GM12878 (cell line): ENCODE measurements at regions not wholly inside any gene's neighbourhood (a gene's known extent, or its start where the extent isn't known, plus 50 kb on each side); places are given as distances from the start of the nearest gene placed in this dataset.

Experiments
- ATAC-seq: fragments of 200-7000 bp; cut with Tn5 transposase; 3 replicates; pipeline ENCODE4 v1.9.1; 2020; ENCODE audit warnings: mild to moderate bottlenecking, moderate library complexity
- BruUV-seq: library from RNA; stranded (reverse); fragments of 400-500 nt; replicated peaks from 2 replicates; lab custom pipeline; 2021; lab: Mats Ljungman, UMichigan
- CTCF ChIA-PET: fragments of 300-600 bp; sonication (Branson Sonifier 250); formaldehyde crosslinking; extraction: SDS; loops from one replicate; lab custom pipeline; 2021; ENCODE audit warnings: inconsistent platforms; lab: Yijun Ruan, JAX
- POLR2A ChIA-PET: fragments of 350-600 bp; formaldehyde crosslinking; extraction: SDS; loops from one replicate; lab custom pipeline; 2021; ENCODE audit warnings: inconsistent platforms; lab: Charles Lee
- RAD21 ChIA-PET: fragments of 300-600 bp; sonication (Branson Sonifier 250); formaldehyde crosslinking; loops from one replicate; lab custom pipeline; 2023; ENCODE audit warnings: antibody characterized with exemption; ENCODE audit not compliant: unreplicated experiment; lab: Charles Lee
- SMC1A ChIA-PET: fragments of 300-600 bp; sonication (Branson Sonifier 250); formaldehyde crosslinking; loops from one replicate; lab custom pipeline; 2023; ENCODE audit not compliant: unreplicated experiment, uncharacterized antibody; lab: Charles Lee
- DNase-seq: peaks from one replicate; pipeline ENCODE4 v3.0.0-alpha.2; 2011; ENCODE audit warnings: low read depth, low spot score
- FAIRE-seq: peaks from 3 replicates; lab custom pipeline; 2011; peaks lifted over from hg19 to GRCh38; lab: Jason Lieb, UNC
- H2AFZ ChIP-seq: 2 replicates; pipeline ENCODE4 v1.6.0; 2011; ENCODE audit warnings: low read depth, low read length, control low read depth; ENCODE audit not compliant: control insufficient read depth
- H3K27ac ChIP-seq: 2 replicates; pipeline ENCODE4 v1.5.1; 2011; ENCODE audit warnings: control low read depth; ENCODE audit not compliant: control insufficient read depth, insufficient read depth
- H3K27me3 ChIP-seq, 2 experiments: replicated peaks in 1 of 2; 2 replicates each; pipeline versions ENCODE4 v1.6.0 to v1.6.1; 2011; ENCODE audit warnings: low read length in 1 of 2; ENCODE audit not compliant: control insufficient read depth in 2 of 2, insufficient read depth in 2 of 2
- H3K36me3 ChIP-seq, 2 experiments: 2 replicates each; pipeline ENCODE4 v1.5.1; 2011; ENCODE audit warnings: low read length in 1 of 2; ENCODE audit not compliant: control insufficient read depth in 2 of 2, insufficient read depth in 2 of 2
- H3K4me1 ChIP-seq: 2 replicates; pipeline ENCODE4 v1.6.1; 2011; ENCODE audit warnings: mild to moderate bottlenecking, low read length, moderate library complexity, mixed read lengths; ENCODE audit not compliant: control insufficient read depth, insufficient read depth
- H3K4me2 ChIP-seq: 2 replicates; pipeline ENCODE4 v1.6.0; 2011; ENCODE audit warnings: control low read depth; ENCODE audit not compliant: control insufficient read depth, insufficient read depth
- H3K4me3 ChIP-seq: fragments of 200-600 bp; sonication (generic); 2 replicates; pipeline ENCODE4 v1.5.1; 2016
- H3K79me2 ChIP-seq: 2 replicates; pipeline ENCODE4 v1.6.0; 2011; ENCODE audit warnings: low read length; ENCODE audit not compliant: control insufficient read depth, insufficient read depth
- H3K9ac ChIP-seq: 2 replicates; pipeline ENCODE4 v1.8.0; 2011; ENCODE audit warnings: low read length, control low read depth, mixed read lengths; ENCODE audit not compliant: control insufficient read depth, insufficient read depth
- H3K9me3 ChIP-seq: replicated peaks from 3 replicates; pipeline ENCODE4 v1.5.1; 2011; ENCODE audit warnings: mild to moderate bottlenecking, low read length; ENCODE audit not compliant: control insufficient read depth, insufficient read depth
- H4K20me1 ChIP-seq: 2 replicates; pipeline ENCODE4 v1.6.0; 2011; ENCODE audit not compliant: control insufficient read depth, insufficient read depth
- BCL11A ChIP-seq: IDR thresholded peaks from 2 replicates; pipeline ENCODE4 v1.6.1; 2011; ENCODE audit warnings: low read depth, low read length
- BRCA1 ChIP-seq: IDR thresholded peaks from 2 replicates; pipeline ENCODE4 v1.6.1; 2011; ENCODE audit warnings: low read depth, low read length, improper control_type of control experiment
- CUX1 ChIP-seq: IDR thresholded peaks from 2 replicates; pipeline ENCODE4 v1.6.1; 2012; ENCODE audit warnings: improper control_type of control experiment, low read depth, low read length; ENCODE audit not compliant: insufficient replicate concordance
- FOXM1 ChIP-seq: IDR thresholded peaks from 2 replicates; pipeline ENCODE4 v1.6.1; 2012; ENCODE audit warnings: low read depth, mild to moderate bottlenecking, inconsistent platforms, low read length, moderate library complexity
- MEF2B ChIP-seq: fragments of 450-650 bp; IDR thresholded peaks from 2 replicates; pipeline ENCODE4 v1.6.1; 2018; ENCODE audit warnings: mild to moderate bottlenecking, moderate library complexity; ENCODE audit not compliant: partially characterized antibody, poor library complexity, severe bottlenecking
- NFIC ChIP-seq: IDR thresholded peaks from 2 replicates; pipeline ENCODE4 v1.6.1; 2012; ENCODE audit warnings: low read depth, mild to moderate bottlenecking, inconsistent platforms, low read length, moderate library complexity
- NFXL1 ChIP-seq: fragments of 450-650 bp; IDR thresholded peaks from 2 replicates; pipeline ENCODE4 v1.6.1; 2017; ENCODE audit warnings: antibody characterized with exemption, mild to moderate bottlenecking, borderline replicate concordance
- RAD51 ChIP-seq: fragments of 450-650 bp; IDR thresholded peaks from 2 replicates; pipeline ENCODE4 v1.6.1; 2016; ENCODE audit warnings: moderate library complexity, mild to moderate bottlenecking, inconsistent platforms
- RUNX3 ChIP-seq: IDR thresholded peaks from 2 replicates; pipeline ENCODE4 v1.6.1; 2012; ENCODE audit warnings: low read length, inconsistent platforms
- SIN3A ChIP-seq: IDR thresholded peaks from 2 replicates; pipeline ENCODE4 v1.6.1; 2012; ENCODE audit warnings: low read depth, low read length, improper control_type of control experiment
- STAT3 ChIP-seq: IDR thresholded peaks from 2 replicates; pipeline ENCODE4 v1.6.1; 2011; ENCODE audit warnings: low read depth, low read length, improper control_type of control experiment
- SUPT20H ChIP-seq: IDR thresholded peaks from 2 replicates; pipeline ENCODE4 v1.6.1; 2011; ENCODE audit warnings: low read depth, mild to moderate bottlenecking, low read length, moderate library complexity, borderline replicate concordance; ENCODE audit not compliant: control insufficient read depth
- USF1 ChIP-seq: IDR thresholded peaks from 2 replicates; pipeline ENCODE4 v1.6.1; 2011; ENCODE audit warnings: borderline replicate concordance, low read depth, mild to moderate bottlenecking, moderate library complexity, mixed read lengths, low read length; ENCODE audit not compliant: insufficient read depth; ENCODE audit errors: extremely low read length
- ZBED1 ChIP-seq: IDR thresholded peaks from 2 replicates; pipeline ENCODE4 v1.6.1; 2016; ENCODE audit warnings: borderline replicate concordance
- ZNF24 ChIP-seq: fragments of 450-650 bp; IDR thresholded peaks from 2 replicates; pipeline ENCODE4 v1.6.1; 2017; ENCODE audit warnings: antibody characterized with exemption, mild to moderate bottlenecking
- ZNF592 ChIP-seq: fragments of 450-650 bp; IDR thresholded peaks from 2 replicates; pipeline ENCODE4 v1.6.1; 2017; ENCODE audit warnings: mild to moderate bottlenecking, moderate library complexity
- ZNF622 ChIP-seq: fragments of 450-650 bp; IDR thresholded peaks from 2 replicates; pipeline ENCODE4 v1.6.1; 2017; ENCODE audit warnings: mild to moderate bottlenecking, inconsistent platforms
- WGBS: methylation state at CpG from one replicate; pipeline ENCODE4 v1.1.6; 2016; ENCODE audit warnings: low lambda C conversion rate; ENCODE audit not compliant: insufficient replicate concordance, insufficient coverage; ENCODE audit errors: missing lambda C conversion rate; 5-methylcytosine and 5-hydroxymethylcytosine counted together
- in situ Hi-C: fragments of 300-500 bp; cut with MboI; formaldehyde crosslinking; loops from 9 replicates; pipeline ENCODE4 v1.14.3; 2018; ENCODE audit warnings: mixed read lengths
- intact Hi-C: fragments of 100-400 bp; cut with micrococcal nuclease; formaldehyde crosslinking; loops from one replicate; pipeline ENCODE4 v1.14.2; 2022; ENCODE audit not compliant: unreplicated experiment

GRCh38 chr1:60245324-60245723 lies 171.8 kb upstream of the C1orf87 start:
- in situ Hi-C loops (no loop called here), intact Hi-C loops (no loop called here)
- BruUV-seq: no TSS peak
- no peaks in the 10 kb centered on the region for H3K36me3 ChIP-seq
- SMC1A ChIA-PET: interaction anchor here (0.6 kb wide), 1 partner anchor 161 kb away, joined by 3 read pairs; no protein-coding TSS in a partner anchor
- H4K20me1 ChIP-seq: no peaks in the 10 kb centered on the region
- no peaks in the 10 kb centered on the region for H3K27me3 ChIP-seq
- ATAC-seq (no peak), FAIRE-seq (no peak), DNase-seq (no peak)
- H2AFZ ChIP-seq: no peak overlapping the region
- CTCF ChIA-PET: no interaction called here
- RAD21 ChIA-PET: no interaction called here
- no peaks in the 10 kb centered on the region for H3K4me1 ChIP-seq
- no peaks in the 10 kb centered on the region for H3K79me2 ChIP-seq
- H3K4me2 ChIP-seq: no peak overlapping the region
- 0% methylated on average over 2 of the region's 2 CpGs for WGBS
- no peaks in the 10 kb centered on the region for H3K9me3 ChIP-seq
- POLR2A ChIA-PET: no interaction called here
- H3K4me3 ChIP-seq: no peak overlapping the region
- H3K9ac ChIP-seq: no peak overlapping the region
- no peak overlapping the region for H3K27ac ChIP-seq
- TF ChIP-seq SUPT20H (no peak), MEF2B (no peak), BCL11A (no peak), ZNF24 (no peak), CUX1 (no peak), BRCA1 (no peak), RUNX3 (no peak), NFIC (no peak), SIN3A (no peak), ZNF622 (no peak), ZNF592 (no peak), FOXM1 (no peak), NFXL1 (no peak), ZBED1 (no peak), RAD51 (no peak), STAT3 (no peak), USF1 (no peak)
